IPS DF 6.9 (cell line): ENCODE measurements at regions not wholly inside any gene's neighbourhood (a gene's known extent, or its start where the extent isn't known, plus 50 kb on each side); places are given as distances from the start of the nearest gene placed in this dataset.

Source experiments
- DNase-seq: peaks from one replicate; pipeline ENCODE4 v3.0.0-alpha.2; 2013; ENCODE audit warnings: low read depth, low spot score
- H3K27ac ChIP-seq: one replicate; pipeline ENCODE4 v1.5.1; 2013; ENCODE audit warnings: low read length, control low read depth
- H3K27me3 ChIP-seq: 2 replicates; pipeline ENCODE4 v1.6.1; 2013; ENCODE audit warnings: mild to moderate bottlenecking, low read length; ENCODE audit not compliant: control insufficient read depth, insufficient read depth
- H3K36me3 ChIP-seq: 2 replicates; pipeline ENCODE4 v1.6.1; 2013; ENCODE audit warnings: low read length; ENCODE audit not compliant: control insufficient read depth, insufficient read depth
- H3K4me1 ChIP-seq: 2 replicates; pipeline ENCODE4 v1.6.1; 2013; ENCODE audit warnings: low read length; ENCODE audit not compliant: control insufficient read depth, insufficient read depth
- H3K4me3 ChIP-seq: 2 replicates; pipeline ENCODE4 v1.5.1; 2013; ENCODE audit warnings: mild to moderate bottlenecking, low read length
- H3K9me3 ChIP-seq: 2 replicates; pipeline ENCODE4 v1.6.1; 2013; ENCODE audit warnings: low read length, inconsistent platforms; ENCODE audit not compliant: control insufficient read depth, insufficient read depth
- WGBS: extraction: QIAGEN DNeasy Blood & Tissue Kit; methylation state at CpG from one replicate; pipeline ENCODE4 v1.1.7; 2013; ENCODE audit warnings: mixed read lengths, missing lambda C conversion rate; ENCODE audit not compliant: insufficient read length, insufficient coverage; 5-methylcytosine and 5-hydroxymethylcytosine counted together

- no peak overlapping the region for H3K4me3 ChIP-seq
- H3K9me3 ChIP-seq = no peaks in the 10 kb centered on the region
- H3K27me3 ChIP-seq = no peaks in the 10 kb centered on the region
- H3K36me3 ChIP-seq = no peaks in the 10 kb centered on the region
- no peak for DNase-seq
- no peak overlapping the region for H3K27ac ChIP-seq
- H3K4me1 ChIP-seq = peaks cover 6% of the 10 kb centered on the region; the same call in 1 of the 2 replicates
- no CpG with 5 or more reads among the region's 2 CpGs for WGBS
These were observed 226.8 kb upstream of the IGFBP3 start for GRCh38 chr7:46147871-46148270.

DNA sequence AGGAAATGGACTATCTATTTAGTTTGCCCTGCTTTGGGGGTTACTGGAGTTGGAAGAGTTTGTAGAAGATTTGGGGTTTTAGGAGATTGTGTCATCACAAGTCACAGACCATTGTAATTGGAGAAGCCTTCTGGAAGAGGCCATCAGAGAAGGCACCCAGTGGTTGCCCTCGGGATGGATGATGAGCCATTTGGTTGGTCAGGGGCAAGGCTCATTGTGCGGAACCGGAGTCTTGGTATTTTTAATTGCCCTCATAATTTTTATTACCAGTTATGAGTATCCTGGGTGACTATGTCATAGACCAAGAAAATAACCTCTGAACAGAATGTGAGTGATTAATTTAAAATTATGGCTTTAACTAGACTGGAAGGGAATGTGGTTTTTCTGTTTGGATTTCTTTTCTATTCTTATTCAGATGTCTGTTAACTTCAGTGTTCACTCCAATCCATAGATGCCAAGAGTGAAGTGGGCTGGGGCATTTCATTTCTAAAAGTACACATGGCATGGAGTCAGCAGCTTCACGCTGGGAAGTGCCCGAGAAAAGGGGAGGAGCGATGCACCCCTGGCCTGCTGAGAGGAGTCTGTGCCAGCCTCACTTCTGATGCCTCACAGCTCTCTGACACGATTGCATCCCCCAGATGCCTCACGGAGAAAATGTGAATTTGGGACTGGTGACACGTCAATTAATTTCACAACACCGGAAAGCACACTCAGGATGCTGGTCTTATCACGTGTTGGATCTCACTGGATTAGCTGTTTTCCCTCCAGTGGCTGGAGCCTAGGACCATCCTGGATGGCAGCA lies 225.6 kb upstream of the IGFBP3 start:
- no peak overlapping the region for H3K4me3 ChIP-seq
- H3K4me1 ChIP-seq = peaks cover 6% of the 10 kb centered on the region; the same call in 1 of the 2 replicates
- H3K27ac ChIP-seq = no peak overlapping the region
- no peaks in the 10 kb centered on the region for H3K27me3 ChIP-seq
- H3K9me3 ChIP-seq = no peaks in the 10 kb centered on the region
- DNase-seq = no peak
- H3K36me3 ChIP-seq = no peaks in the 10 kb centered on the region
- no CpG with 5 or more reads among the region's 11 CpGs for WGBS

DNA sequence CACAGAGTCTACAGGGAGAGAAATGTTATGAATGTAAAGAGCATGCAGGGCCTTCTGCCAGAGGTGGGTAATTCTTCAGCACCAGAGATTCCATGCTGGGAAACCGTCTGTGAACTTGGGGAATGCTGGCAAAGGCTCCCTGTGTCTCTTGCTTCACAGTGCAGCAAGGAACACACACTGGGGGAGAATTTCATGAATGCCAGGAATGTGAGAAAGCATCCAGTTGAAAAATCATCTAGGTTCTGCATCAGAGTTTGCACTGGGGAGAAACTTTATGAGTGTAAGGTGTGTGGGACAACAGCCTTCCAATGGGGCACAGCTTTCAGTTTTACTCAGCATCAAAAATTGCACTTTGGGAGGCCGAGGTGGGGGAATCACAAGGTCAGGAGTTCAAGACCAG lies 224.3 kb upstream of the IGFBP3 start:
- Histone ChIP-seq H3K4me1 (peaks cover 6% of the 10 kb centered on the region; the same call in 1 of the 2 replicates), H3K4me3 (no peak overlapping the region), H3K27me3 (no peaks in the 10 kb centered on the region), H3K36me3 (no peaks in the 10 kb centered on the region), H3K9me3 (no peaks in the 10 kb centered on the region), H3K27ac (no peak overlapping the region)
- DNase-seq = peak; percentile 71
- WGBS = no CpG with 5 or more reads among the region's 2 CpGs

DNA sequence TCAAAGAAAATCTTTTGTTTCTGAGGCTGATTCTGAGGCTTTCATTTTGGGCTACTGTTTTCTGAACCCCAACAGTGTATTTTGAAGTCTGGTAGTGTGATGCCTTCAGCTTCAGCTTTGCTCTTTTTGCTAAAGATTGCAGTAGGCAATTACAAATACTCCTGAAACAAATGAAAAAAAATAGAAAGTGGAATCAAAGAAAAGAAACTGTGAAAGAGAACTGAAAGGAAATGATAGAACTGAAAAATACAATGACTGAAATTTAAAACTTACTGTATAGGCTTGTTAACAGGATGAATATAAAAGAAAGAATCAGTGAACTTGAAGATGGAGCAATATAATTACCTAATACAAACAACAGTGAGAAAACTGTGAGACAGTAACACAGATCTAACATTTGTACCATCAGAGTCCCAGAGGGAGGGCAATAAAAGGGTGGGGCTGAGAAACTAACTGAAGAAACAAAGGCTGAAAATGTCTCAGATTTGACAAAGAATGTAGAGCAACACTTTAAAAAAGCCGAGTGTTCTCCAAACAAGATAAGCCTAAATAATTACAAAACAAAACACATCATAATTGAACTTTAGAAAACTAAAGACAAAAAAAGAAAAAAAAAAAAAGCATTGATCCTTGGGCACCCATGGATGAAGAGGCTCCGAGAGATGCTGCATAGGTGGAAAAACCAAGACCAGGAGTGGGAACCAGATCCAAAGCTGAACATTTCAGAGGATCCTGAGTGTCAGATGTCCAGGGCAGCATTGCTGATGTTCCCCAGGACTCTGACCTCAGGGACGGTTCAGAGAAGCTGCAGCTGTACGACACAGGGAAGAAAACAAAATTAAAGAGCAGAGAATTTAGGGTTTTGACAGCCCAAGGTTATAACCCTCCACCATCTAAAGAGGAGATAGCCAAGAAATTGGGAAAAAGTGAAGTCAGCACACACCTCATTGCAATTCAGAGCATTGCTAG lies 223.2 kb upstream of the IGFBP3 start:
- Histone ChIP-seq H3K9me3 (no peaks in the 10 kb centered on the region), H3K27ac (no peak overlapping the region)

GRCh38 chr7:46143421-46143820 lies 222.3 kb upstream of the IGFBP3 start:
- WGBS = no CpG with 5 or more reads among the region's 2 CpGs
- no peaks in the 10 kb centered on the region for H3K9me3 ChIP-seq
- no peaks in the 10 kb centered on the region for H3K36me3 ChIP-seq
- DNase-seq = no peak
- no peak overlapping the region for H3K27ac ChIP-seq
- H3K4me1 ChIP-seq = peaks cover 6% of the 10 kb centered on the region; the same call in 1 of the 2 replicates
- H3K27me3 ChIP-seq = no peaks in the 10 kb centered on the region
- H3K4me3 ChIP-seq = no peak overlapping the region

More for the DNA sequence above, 223.2 kb upstream of the IGFBP3 start:
- WGBS = no CpG with 5 or more reads among the region's 4 CpGs
- no peaks in the 10 kb centered on the region for H3K36me3 ChIP-seq
- peaks cover 6% of the 10 kb centered on the region; the same call in 1 of the 2 replicates for H3K4me1 ChIP-seq
- no peak overlapping the region for H3K4me3 ChIP-seq
- no peak for DNase-seq
- H3K27me3 ChIP-seq = no peaks in the 10 kb centered on the region

GRCh38 chr7:46139079-46139478 lies 218.0 kb upstream of the IGFBP3 start:
- DNase-seq = no peak
- Histone ChIP-seq H3K4me3 (no peak overlapping the region), H3K27me3 (no peaks in the 10 kb centered on the region), H3K27ac (no peak overlapping the region), H3K4me1 (no peaks in the 10 kb centered on the region), H3K9me3 (no peaks in the 10 kb centered on the region), H3K36me3 (no peaks in the 10 kb centered on the region)

GRCh38 chr7:46137725-46138124 lies 216.7 kb upstream of the IGFBP3 start:
- Histone ChIP-seq H3K4me1 (no peaks in the 10 kb centered on the region), H3K4me3 (no peak overlapping the region), H3K27me3 (no peaks in the 10 kb centered on the region), H3K9me3 (no peaks in the 10 kb centered on the region), H3K27ac (no peak overlapping the region), H3K36me3 (no peaks in the 10 kb centered on the region)
- whole genome bisulfite sequencing = no CpG with 5 or more reads among the region's 3 CpGs
- no peak for DNase-seq

- DNase-seq = no peak
- Histone ChIP-seq H3K27ac (no peak overlapping the region), H3K27me3 (no peaks in the 10 kb centered on the region), H3K36me3 (no peaks in the 10 kb centered on the region), H3K4me1 (no peaks in the 10 kb centered on the region), H3K9me3 (no peaks in the 10 kb centered on the region), H3K4me3 (no peak overlapping the region)
These were observed 214.5 kb upstream of the IGFBP3 start for GRCh38 chr7:46135557-46135956.

- no peak overlapping the region for H3K4me3 ChIP-seq
- DNase-seq = no peak
- no peaks in the 10 kb centered on the region for H3K36me3 ChIP-seq
- no peaks in the 10 kb centered on the region for H3K27me3 ChIP-seq
- H3K9me3 ChIP-seq = no peaks in the 10 kb centered on the region
- no peak overlapping the region for H3K27ac ChIP-seq
- H3K4me1 ChIP-seq = no peaks in the 10 kb centered on the region
These were observed 213.7 kb upstream of the IGFBP3 start for GRCh38 chr7:46134795-46135194.

GRCh38 chr7:46134385-46134784 lies 213.3 kb upstream of the IGFBP3 start:
- no peak for DNase-seq

More at GRCh38 chr7:46134385-46134784, 213.3 kb upstream of the IGFBP3 start:
- no peaks in the 10 kb centered on the region for H3K27me3 ChIP-seq
- no peak overlapping the region for H3K4me3 ChIP-seq
- no CpG with 5 or more reads among the region's 4 CpGs for WGBS
- no peaks in the 10 kb centered on the region for H3K4me1 ChIP-seq
- no peaks in the 10 kb centered on the region for H3K36me3 ChIP-seq
- no peaks in the 10 kb centered on the region for H3K9me3 ChIP-seq
- no peak overlapping the region for H3K27ac ChIP-seq
